ENCODE measurements at regions not wholly inside any gene's neighbourhood (a gene's known extent, or its start where the extent isn't known, plus 50 kb on each side); places are given as distances from the start of the nearest gene placed in this dataset.

DNA sequence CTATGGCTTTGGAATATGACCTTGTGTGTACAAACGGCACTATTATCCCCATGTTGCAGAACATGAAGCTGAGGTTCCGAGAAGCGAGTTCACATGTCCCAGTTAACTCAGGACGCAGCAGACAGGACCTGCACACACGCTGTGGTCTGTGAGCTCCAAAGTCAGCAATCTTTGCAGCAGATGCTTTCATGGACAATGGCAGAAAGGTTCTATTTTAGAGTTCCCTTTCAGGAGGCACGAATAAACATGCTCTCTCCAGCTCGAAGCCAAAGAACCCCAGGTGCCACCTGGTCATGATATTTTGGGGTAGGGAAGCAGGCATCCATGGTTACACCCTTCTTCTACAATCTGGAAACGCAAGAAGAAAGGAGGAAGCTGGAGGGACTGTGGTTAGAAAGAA, 412.0 kb downstream of the TMEM114 start:
- no peaks in the 10 kb centered on the region for H4K20me1 ChIP-seq (ENCODE audit: control insufficient read depth, extremely low read depth, insufficient read depth, low read length)
- dilution Hi-C loops (cut with MboI; ENCODE audit: extremely low pct_ligation_motif_present, low sequenced_read_pairs) = no loop called here
- no peak overlapping the region for H3K27ac ChIP-seq (ENCODE audit: control insufficient read depth, insufficient read depth, low read length)
- DNase-seq (ENCODE audit: low read depth, low spot score) (no peak), FAIRE-seq (no peak)
- H3K9ac ChIP-seq (ENCODE audit: control insufficient read depth, extremely low read depth, insufficient read depth, low read length) = no peak overlapping the region
- no peaks in the 10 kb centered on the region for H3K4me1 ChIP-seq (ENCODE audit: control insufficient read depth, extremely low read depth, insufficient read depth, low read length)
- H2AFZ ChIP-seq (ENCODE audit: control insufficient read depth, low read length) = no peak overlapping the region
- no peaks in the 10 kb centered on the region for H3K79me2 ChIP-seq (ENCODE audit: control insufficient read depth, insufficient read depth, low read length)
- TF ChIP-seq EZH2 (IDR thresholded peaks at IDR 0.05; ENCODE audit: low read length) = no peak
- TF ChIP-seq, protein P1, sequence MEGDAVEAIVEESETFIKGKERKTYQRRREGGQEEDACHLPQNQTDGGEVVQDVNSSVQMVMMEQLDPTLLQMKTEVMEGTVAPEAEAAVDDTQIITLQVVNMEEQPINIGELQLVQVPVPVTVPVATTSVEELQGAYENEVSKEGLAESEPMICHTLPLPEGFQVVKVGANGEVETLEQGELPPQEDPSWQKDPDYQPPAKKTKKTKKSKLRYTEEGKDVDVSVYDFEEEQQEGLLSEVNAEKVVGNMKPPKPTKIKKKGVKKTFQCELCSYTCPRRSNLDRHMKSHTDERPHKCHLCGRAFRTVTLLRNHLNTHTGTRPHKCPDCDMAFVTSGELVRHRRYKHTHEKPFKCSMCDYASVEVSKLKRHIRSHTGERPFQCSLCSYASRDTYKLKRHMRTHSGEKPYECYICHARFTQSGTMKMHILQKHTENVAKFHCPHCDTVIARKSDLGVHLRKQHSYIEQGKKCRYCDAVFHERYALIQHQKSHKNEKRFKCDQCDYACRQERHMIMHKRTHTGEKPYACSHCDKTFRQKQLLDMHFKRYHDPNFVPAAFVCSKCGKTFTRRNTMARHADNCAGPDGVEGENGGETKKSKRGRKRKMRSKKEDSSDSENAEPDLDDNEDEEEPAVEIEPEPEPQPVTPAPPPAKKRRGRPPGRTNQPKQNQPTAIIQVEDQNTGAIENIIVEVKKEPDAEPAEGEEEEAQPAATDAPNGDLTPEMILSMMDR (optimal IDR thresholded peaks at IDR 0.05 in 1 of 3, IDR thresholded peaks at IDR 0.05 in 1 of 3, conservative IDR thresholded peaks at IDR 0.05 in 1 of 3; ENCODE audit: extremely low read depth in 1 of 3, insufficient read depth in 2 of 3, low read length in 3 of 3) = no peak
- H3K27me3 ChIP-seq (ENCODE audit: control insufficient read depth, extremely low read depth, insufficient read depth, low read length) = no peaks in the 10 kb centered on the region
- no peak overlapping the region for H3K4me2 ChIP-seq (ENCODE audit: control insufficient read depth, extremely low read depth, insufficient read depth, low read depth, low read length)
- no peaks in the 10 kb centered on the region for H3K9me1 ChIP-seq (ENCODE audit: control insufficient read depth, extremely low read depth, insufficient read depth, low read length)
- no peaks in the 10 kb centered on the region for H3K9me3 ChIP-seq (ENCODE audit: control insufficient read depth, low read depth, low read length)
- H3K36me3 ChIP-seq (ENCODE audit: control insufficient read depth in 2 of 2, extremely low read depth in 1 of 2, insufficient read depth in 2 of 2, low read length in 2 of 2) = no peaks in the 10 kb centered on the region
- H3K4me3 ChIP-seq (ENCODE audit: control insufficient read depth in 2 of 3, extremely low read depth in 1 of 3, insufficient read depth in 2 of 3, low read depth in 1 of 3, low read length in 3 of 3) = no peak overlapping the region

DNA sequence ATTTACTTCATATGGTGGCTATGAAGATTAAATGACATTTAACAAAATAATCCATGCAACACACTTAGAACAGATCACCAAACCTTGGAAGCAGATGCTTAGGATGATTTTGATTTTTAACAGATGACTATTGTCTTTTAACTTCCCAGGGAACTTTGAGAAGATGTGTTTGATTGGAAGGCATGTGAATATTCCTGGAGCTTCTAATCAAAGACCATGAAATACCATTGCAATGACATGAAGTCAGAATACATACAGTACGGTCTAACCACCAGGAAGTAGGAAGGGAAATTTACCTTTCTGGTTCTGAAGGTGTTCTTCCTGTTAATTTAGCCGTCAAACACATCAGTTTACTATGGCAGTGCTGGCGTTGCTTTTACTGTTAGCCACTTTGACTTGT, 414.9 kb downstream of the TMEM114 start:
- no peaks in the 10 kb centered on the region for H3K27me3 ChIP-seq (ENCODE audit: control insufficient read depth, extremely low read depth, insufficient read depth, low read length)
- no peaks in the 10 kb centered on the region for H3K4me1 ChIP-seq (ENCODE audit: control insufficient read depth, extremely low read depth, insufficient read depth, low read length)
- TF ChIP-seq EZH2 (IDR thresholded peaks at IDR 0.05; ENCODE audit: low read length) = no peak
- TF ChIP-seq, protein P1 (optimal IDR thresholded peaks at IDR 0.05 in 1 of 3, IDR thresholded peaks at IDR 0.05 in 1 of 3, conservative IDR thresholded peaks at IDR 0.05 in 1 of 3; ENCODE audit: extremely low read depth in 1 of 3, insufficient read depth in 2 of 3, low read length in 3 of 3) = no peak
- no peaks in the 10 kb centered on the region for H4K20me1 ChIP-seq (ENCODE audit: control insufficient read depth, extremely low read depth, insufficient read depth, low read length)
- no peaks in the 10 kb centered on the region for H3K9me1 ChIP-seq (ENCODE audit: control insufficient read depth, extremely low read depth, insufficient read depth, low read length)
- H3K36me3 ChIP-seq (ENCODE audit: control insufficient read depth in 2 of 2, extremely low read depth in 1 of 2, insufficient read depth in 2 of 2, low read length in 2 of 2) = no peaks in the 10 kb centered on the region
- H3K79me2 ChIP-seq (ENCODE audit: control insufficient read depth, insufficient read depth, low read length) = no peaks in the 10 kb centered on the region
- DNase-seq (ENCODE audit: low read depth, low spot score) = no peak
- no peak overlapping the region for H3K9ac ChIP-seq (ENCODE audit: control insufficient read depth, extremely low read depth, insufficient read depth, low read length)
- no peak overlapping the region for H3K4me3 ChIP-seq (ENCODE audit: control insufficient read depth in 2 of 3, extremely low read depth in 1 of 3, insufficient read depth in 2 of 3, low read depth in 1 of 3, low read length in 3 of 3)
- dilution Hi-C loops (cut with MboI; ENCODE audit: extremely low pct_ligation_motif_present, low sequenced_read_pairs) = no loop called here
- H2AFZ ChIP-seq (ENCODE audit: control insufficient read depth, low read length) = no peak overlapping the region
- FAIRE-seq = no peak
- no peaks in the 10 kb centered on the region for H3K9me3 ChIP-seq (ENCODE audit: control insufficient read depth, low read depth, low read length)
- H3K27ac ChIP-seq (ENCODE audit: control insufficient read depth, insufficient read depth, low read length) = no peak overlapping the region
- no peak overlapping the region for H3K4me2 ChIP-seq (ENCODE audit: control insufficient read depth, extremely low read depth, insufficient read depth, low read depth, low read length)
